WTC11 (cell line): ENCODE measurements at regions not wholly inside any gene's neighbourhood (a gene's known extent, or its start where the extent isn't known, plus 50 kb on each side); places are given as distances from the start of the nearest gene placed in this dataset.

Experiments used
- ATAC-seq: fragments of 200-7000 bp; cut with Tn5 transposase; 2 replicates; pipeline ENCODE4 v1.10.0; 2021; ENCODE audit warnings: mild to moderate bottlenecking, moderate library complexity
- CTCF ChIA-PET: fragments of 300-600 bp; sonication (Branson Sonifier 250); formaldehyde crosslinking; loops from one replicate; lab custom pipeline; 2021; ENCODE audit warnings: antibody characterized with exemption; lab: Charles Lee
- POLR2A ChIA-PET: fragments of 350-600 bp; sonication (Branson Sonifier 250); formaldehyde crosslinking; loops from one replicate; lab custom pipeline; 2021; ENCODE audit warnings: antibody characterized with exemption; lab: Charles Lee
- DNase-seq: peaks from one replicate; pipeline ENCODE4 v3.0.0; 2021; ENCODE audit warnings: low spot score
- H3K27ac Mint-ChIP-seq: 2 replicates; pipeline ENCODE4 v1.8.0; 2021; ENCODE audit warnings: mixed read lengths
- H3K27me3 Mint-ChIP-seq: 2 replicates; pipeline ENCODE4 v1.8.0; 2021; ENCODE audit warnings: low read depth, mild to moderate bottlenecking, moderate library complexity, mixed read lengths
- H3K36me3 Mint-ChIP-seq: 2 replicates; pipeline ENCODE4 v1.8.0; 2021; ENCODE audit warnings: mixed read lengths
- H3K4me1 Mint-ChIP-seq: 2 replicates; pipeline ENCODE4 v1.8.0; 2022; ENCODE audit warnings: mixed read lengths
- H3K4me3 Mint-ChIP-seq: 2 replicates; pipeline ENCODE4 v1.8.0; 2021; ENCODE audit warnings: mild to moderate bottlenecking, moderate library complexity, mixed read lengths
- H3K9me3 Mint-ChIP-seq: 2 replicates; pipeline ENCODE4 v1.8.0; 2021; ENCODE audit warnings: mixed read lengths
- CTCF ChIP-seq: fragments of 200-600 bp; IDR thresholded peaks from 2 replicates; pipeline ENCODE4 v1.8.0; 2022; ENCODE audit warnings: antibody characterized with exemption
- EMX1 ChIP-seq: fragments of 250-450 bp; sonication (Bioruptor Pico); IDR thresholded peaks from 2 replicates; pipeline ENCODE4 v1.8.0; 2021; ENCODE audit warnings: mild to moderate bottlenecking
- HMGA2 ChIP-seq: fragments of 250-450 bp; sonication (Bioruptor Pico); IDR thresholded peaks from 2 replicates; pipeline ENCODE4 v1.4.0; 2021; ENCODE audit warnings: mild to moderate bottlenecking, moderate library complexity
- OVOL2 ChIP-seq: fragments of 250-450 bp; sonication (Bioruptor Pico); IDR thresholded peaks from 2 replicates; pipeline ENCODE4 v1.9.0; 2021; ENCODE audit warnings: mild to moderate bottlenecking, borderline replicate concordance
- SMAD3 ChIP-seq: sonication (generic); formaldehyde crosslinking; IDR thresholded peaks from 2 replicates; pipeline ENCODE4 v1.8.0; 2022; ENCODE audit warnings: missing genetic modification reagents, mild to moderate bottlenecking, borderline replicate concordance
- TEAD4 ChIP-seq: sonication (generic); formaldehyde crosslinking; IDR thresholded peaks from 2 replicates; pipeline ENCODE4 v1.8.0; 2022; ENCODE audit warnings: mild to moderate bottlenecking, missing genetic modification reagents
- ZBTB21 ChIP-seq: sonication (generic); formaldehyde crosslinking; IDR thresholded peaks from 2 replicates; pipeline ENCODE4 v1.8.1; 2023; ENCODE audit warnings: mild to moderate bottlenecking, missing genetic modification reagents, borderline replicate concordance
- ZMAT4 ChIP-seq: fragments of 250-450 bp; sonication (Bioruptor Pico); IDR thresholded peaks from 2 replicates; pipeline ENCODE4 v1.9.0; 2021; ENCODE audit warnings: mild to moderate bottlenecking
- ZNF219 ChIP-seq: sonication (generic); formaldehyde crosslinking; IDR thresholded peaks from 2 replicates; pipeline ENCODE4 v1.8.0; 2023; ENCODE audit warnings: missing genetic modification reagents, mild to moderate bottlenecking, borderline replicate concordance
- ZNF232 ChIP-seq: sonication (generic); formaldehyde crosslinking; IDR thresholded peaks from 2 replicates; pipeline ENCODE4 v1.8.0; 2022; ENCODE audit warnings: mild to moderate bottlenecking, missing genetic modification reagents
- ZNF281 ChIP-seq: sonication (generic); formaldehyde crosslinking; IDR thresholded peaks from 2 replicates; pipeline ENCODE4 v1.8.0; 2023; ENCODE audit warnings: mild to moderate bottlenecking, missing genetic modification reagents
- ZNF532 ChIP-seq: fragments of 250-450 bp; sonication (Bioruptor Pico); IDR thresholded peaks from 2 replicates; pipeline ENCODE4 v1.9.0; 2021; ENCODE audit warnings: mild to moderate bottlenecking, borderline replicate concordance

- TF ChIP-seq ZNF532 (CRISPR knock-in tag) (no peak), ZMAT4 (CRISPR knock-in tag) (no peak), ZBTB21 (CRISPR knock-in tag) (no peak), TEAD4 (no peak)
Measured at GRCh38 chr14:25552826-25553225, 502.9 kb upstream of the STXBP6 start (continued).

- Mint-ChIP-seq H3K4me1 (peaks cover 32% of the 10 kb centered on the region), H3K9me3 (peaks cover 31% of the 10 kb centered on the region), H3K27ac (no peak overlapping the region), H3K36me3 (no peaks in the 10 kb centered on the region), H3K4me3 (no peak overlapping the region), H3K27me3 (no peaks in the 10 kb centered on the region; the same call in 1 of the 2 replicates)
- CTCF ChIA-PET, result interaction anchor here (1.7 kb wide), 1 partner anchor 14 kb away, joined by 11 read pairs; no protein-coding TSS in a partner anchor
- DNase-seq (no peak), ATAC-seq (no peak)
- POLR2A ChIA-PET, result no interaction called here
- TF ChIP-seq ZNF219 (no peak), OVOL2 (no peak), ZMAT4 (CRISPR knock-in tag) (no peak)
- TF ChIP-seq, all 79 proteins: peak for 0
Measured at GRCh38 chr14:25551674-25552073, 501.7 kb upstream of the STXBP6 start.

- no peak overlapping the region for H3K27ac Mint-ChIP-seq
- no peak for DNase-seq
- peaks cover 18% of the 10 kb centered on the region for H3K9me3 Mint-ChIP-seq
- H3K36me3 Mint-ChIP-seq, result no peaks in the 10 kb centered on the region
- no peak overlapping the region for H3K4me3 Mint-ChIP-seq
- CTCF ChIA-PET, result interaction anchor here (2.2 kb wide), 1 partner anchor 9 kb away, joined by 9 read pairs; no protein-coding TSS in a partner anchor
- H3K27me3 Mint-ChIP-seq, result no peaks in the 10 kb centered on the region; the same call in 1 of the 2 replicates
- peaks cover 27% of the 10 kb centered on the region for H3K4me1 Mint-ChIP-seq
- POLR2A ChIA-PET, result no interaction called here
- no peak for ATAC-seq
- TF ChIP-seq HMGA2 (CRISPR knock-in tag) (no peak), ZNF232 (CRISPR knock-in tag) (no peak), EMX1 (CRISPR knock-in tag) (no peak), SMAD3 (CRISPR knock-in tag) (no peak)
Measured at GRCh38 chr14:25546826-25547225, 496.9 kb upstream of the STXBP6 start.

GRCh38 chr14:25537846-25538455 lies 488.0 kb upstream of the STXBP6 start:
- H3K36me3 Mint-ChIP-seq, result no peaks in the 10 kb centered on the region
- no peaks in the 10 kb centered on the region for H3K4me1 Mint-ChIP-seq
- ChIA-PET CTCF (interaction anchor here (0.5 to 2.8 kb wide), 60 partner anchors 8 to 636 kb away, joined by 3 to 57 read pairs (median 4); no protein-coding TSS in a partner anchor), POLR2A (interaction anchor here (0.5 to 0.9 kb wide), 3 partner anchors 11 to 106 kb away, joined by 3 to 4 read pairs (median 3); no protein-coding TSS in a partner anchor)
- ATAC-seq (peak; percentile 97), DNase-seq (peak; percentile 75)
- peak; percentile 65 for TF ChIP-seq CTCF
- TF ChIP-seq ZNF281, result no peak
- peaks cover 7% of the 10 kb centered on the region for H3K9me3 Mint-ChIP-seq
- no peak overlapping the region for H3K4me3 Mint-ChIP-seq
- no peak overlapping the region for H3K27ac Mint-ChIP-seq
- H3K27me3 Mint-ChIP-seq, result no peaks in the 10 kb centered on the region
